ENCODE measurements at regions not wholly inside any gene's neighbourhood (a gene's known extent, or its start where the extent isn't known, plus 50 kb on each side); places are given as distances from the start of the nearest gene placed in this dataset.

- TF ChIP-seq CTCF (IDR thresholded peaks at IDR 0.05; ENCODE audit: low read depth, low read length), result no peak
- Histone ChIP-seq H3K4me3 (ENCODE audit: low read depth, low read length) (no peak overlapping the region), H3K9me3 (ENCODE audit: severe bottlenecking) (no peaks in the 10 kb centered on the region), H3K27ac (no peak overlapping the region), H3K36me3 (no peaks in the 10 kb centered on the region), H3K27me3 (ENCODE audit: insufficient read depth, low read depth, severe bottlenecking) (no peaks in the 10 kb centered on the region)
- DNase-seq, result no peak
Observed at GRCh38 chr2:144088863-144089262, 431.1 kb downstream of the ZEB2 start.

- Histone ChIP-seq H3K27me3 (ENCODE audit: insufficient read depth, low read depth, severe bottlenecking) (no peaks in the 10 kb centered on the region), H3K27ac (no peak overlapping the region), H3K9me3 (ENCODE audit: severe bottlenecking) (no peaks in the 10 kb centered on the region), H3K36me3 (no peaks in the 10 kb centered on the region), H3K4me3 (ENCODE audit: low read depth, low read length) (no peak overlapping the region)
- no peak for DNase-seq
- no peak for TF ChIP-seq CTCF (IDR thresholded peaks at IDR 0.05; ENCODE audit: low read depth, low read length)
Observed at GRCh38 chr2:144086965-144087364, 433.0 kb downstream of the ZEB2 start.

GRCh38 chr2:144085016-144085415 lies 434.9 kb downstream of the ZEB2 start:
- Histone ChIP-seq H3K36me3 (no peaks in the 10 kb centered on the region), H3K27me3 (ENCODE audit: insufficient read depth, low read depth, severe bottlenecking) (no peaks in the 10 kb centered on the region), H3K9me3 (ENCODE audit: severe bottlenecking) (no peaks in the 10 kb centered on the region), H3K27ac (no peak overlapping the region), H3K4me3 (ENCODE audit: low read depth, low read length) (no peak overlapping the region)
- DNase-seq, result no peak
- TF ChIP-seq CTCF (IDR thresholded peaks at IDR 0.05; ENCODE audit: low read depth, low read length), result no peak

- Histone ChIP-seq H3K4me3 (ENCODE audit: low read depth, low read length) (no peak overlapping the region), H3K27ac (no peak overlapping the region), H3K9me3 (ENCODE audit: severe bottlenecking) (no peaks in the 10 kb centered on the region), H3K27me3 (ENCODE audit: insufficient read depth, low read depth, severe bottlenecking) (no peaks in the 10 kb centered on the region), H3K36me3 (no peaks in the 10 kb centered on the region)
- DNase-seq, result no peak
- no peak for TF ChIP-seq CTCF (IDR thresholded peaks at IDR 0.05; ENCODE audit: low read depth, low read length)
Observed at GRCh38 chr2:144084114-144084661, 435.7 kb downstream of the ZEB2 start.

- Histone ChIP-seq H3K4me3 (ENCODE audit: low read depth, low read length) (no peak overlapping the region), H3K9me3 (ENCODE audit: severe bottlenecking) (no peaks in the 10 kb centered on the region), H3K36me3 (no peaks in the 10 kb centered on the region), H3K27ac (no peak overlapping the region), H3K27me3 (ENCODE audit: insufficient read depth, low read depth, severe bottlenecking) (no peaks in the 10 kb centered on the region)
- no peak for TF ChIP-seq CTCF (IDR thresholded peaks at IDR 0.05; ENCODE audit: low read depth, low read length)
- DNase-seq, result no peak
Observed at GRCh38 chr2:144083211-144083610, 436.7 kb downstream of the ZEB2 start.

- Histone ChIP-seq H3K27ac (no peak overlapping the region), H3K36me3 (no peaks in the 10 kb centered on the region), H3K27me3 (ENCODE audit: insufficient read depth, low read depth, severe bottlenecking) (no peaks in the 10 kb centered on the region), H3K9me3 (ENCODE audit: severe bottlenecking) (no peaks in the 10 kb centered on the region), H3K4me3 (ENCODE audit: low read depth, low read length) (no peak overlapping the region)
- no peak for DNase-seq
- TF ChIP-seq CTCF (IDR thresholded peaks at IDR 0.05; ENCODE audit: low read depth, low read length), result no peak
Observed at GRCh38 chr2:144082777-144083176, 437.1 kb downstream of the ZEB2 start.

Data from WERI-Rb-1 (cell line).